ENCODE measurements at regions not wholly inside any gene's neighbourhood (a gene's known extent, or its start where the extent isn't known, plus 50 kb on each side); places are given as distances from the start of the nearest gene placed in this dataset.

- TF ChIP-seq CTCF (IDR thresholded peaks at IDR 0.05; ENCODE audit: low read depth, low read length) (no peak), POLR2A (IDR thresholded peaks at IDR 0.05; ENCODE audit: extremely low read depth, insufficient read length) (no peak)
These were observed 312.0 kb upstream of the CA10 start for GRCh38 chr17:52470553-52470952.
